Right lobe of liver (tissue), 6 donors: ENCODE measurements at regions not wholly inside any gene's neighbourhood (a gene's known extent, or its start where the extent isn't known, plus 50 kb on each side); places are given as distances from the start of the nearest gene placed in this dataset.

ENCODE experiments used
- ATAC-seq, 4 donors: fragments of 200-7000 bp; cut with Tn5 transposase; one replicate each; pipeline ENCODE4 v1.9.1; 2020; ENCODE audit warnings: mild to moderate bottlenecking in 4 of 4, moderate library complexity in 4 of 4
- DNase-seq, 3 donors: peaks; one replicate each; pipeline ENCODE4 v3.0.0-alpha.2; 2020
- H3K27ac ChIP-seq, 3 donors: fragments of 200-600 bp; one replicate each; pipeline ENCODE4 v1.8.0; 2022
- H3K27me3 ChIP-seq, 2 donors: fragments of 200-600 bp; one replicate each; pipeline ENCODE4 v1.8.0; 2022
- H3K36me3 ChIP-seq, 4 donors: fragments of 200-600 bp; sonication (generic) in 1 of 4; one replicate each; pipeline versions ENCODE4 v1.5.1 to v1.8.0; 2017 to 2022; ENCODE audit warnings: control low read depth in 1 of 4
- H3K4me1 ChIP-seq, 4 donors: fragments of 200-600 bp; sonication (generic) in 1 of 4; one replicate each; pipeline versions ENCODE4 v1.5.1 to v1.8.0; 2017 to 2022; ENCODE audit warnings: control low read depth in 1 of 4
- H3K4me3 ChIP-seq, 3 donors: fragments of 200-600 bp; one replicate each; pipeline ENCODE4 v1.8.0; 2022
- H3K9me3 ChIP-seq, 4 donors: fragments of 200-600 bp; sonication (generic) in 1 of 4; one replicate each; pipeline versions ENCODE4 v1.5.1 to v1.8.0; 2017 to 2022; ENCODE audit warnings: control low read depth in 1 of 4
- CTCF ChIP-seq, 4 donors: fragments of 200-600 bp in 3 of 4; fragments of 450-650 bp in 1 of 4; IDR thresholded peaks; one replicate each; pipeline versions ENCODE4 v1.5.1 to v1.8.0; 2016 to 2022; ENCODE audit warnings: antibody characterized with exemption in 4 of 4, mild to moderate bottlenecking in 2 of 4
- POLR2A ChIP-seq: fragments of 450-650 bp; IDR thresholded peaks from one replicate; pipeline ENCODE4 v1.6.1; 2017; ENCODE audit warnings: antibody characterized with exemption, mild to moderate bottlenecking
- WGBS: methylation state at CpG from one replicate; pipeline ENCODE4 v1.1.6; 2018; ENCODE audit warnings: low coverage, low lambda C conversion rate; ENCODE audit not compliant: insufficient coverage; ENCODE audit errors: missing lambda C conversion rate; 5-methylcytosine and 5-hydroxymethylcytosine counted together
- intact Hi-C, 2 donors: fragments of 100-400 bp; cut with DNase I; formaldehyde crosslinking; loops; one replicate each; pipeline versions ENCODE4 v1.11.2 to v1.14.1; 2022
- donor health status: DM: no; HTN: yes; CAD: no.
- donor health status: DM: no; HTN: no; CAD: no.
- donor health status: DM: no; HTN: no; CAD: no.
- donor health status: DM: no; HTN: yes; CAD: no.
- donor health status: DM: no; HTN: yes; CAD: no.

GRCh38 chr10:108836362-108836761 is 1086.9 kb downstream of the XPNPEP1 start:
- Histone ChIP-seq H3K4me1 (no peaks in the 10 kb centered on the region), H3K27ac (no peak overlapping the region), H3K27me3 (no peaks in the 10 kb centered on the region), H3K9me3 (no peaks in the 10 kb centered on the region), H3K36me3 (no peaks in the 10 kb centered on the region), H3K4me3 (no peak overlapping the region)
- ATAC-seq (no peak), DNase-seq (no peak)
- WGBS = 57% methylated on average over 5 of the region's 5 CpGs
- intact Hi-C loops = no loop called here
- no peak for TF ChIP-seq CTCF (IDR thresholded peaks at IDR 0.05)

GRCh38 chr10:108822026-108822425 is 1101.3 kb downstream of the XPNPEP1 start:
- Histone ChIP-seq H3K9me3 (no peaks in the 10 kb centered on the region), H3K4me1 (no peaks in the 10 kb centered on the region), H3K4me3 (no peak overlapping the region), H3K36me3 (no peaks in the 10 kb centered on the region), H3K27ac (no peak overlapping the region), H3K27me3 (no peaks in the 10 kb centered on the region)
- TF ChIP-seq CTCF (IDR thresholded peaks at IDR 0.05) (no peak), POLR2A (no peak)
- no peak for DNase-seq
- no peak for ATAC-seq
- intact Hi-C loops = no loop called here

- no peaks in the 10 kb centered on the region for H3K27me3 ChIP-seq
- no peak overlapping the region for H3K27ac ChIP-seq
- H3K9me3 ChIP-seq = no peaks in the 10 kb centered on the region
- DNase-seq (no peak), ATAC-seq (no peak)
- WGBS = 30% methylated on average over 1 of the region's 1 CpG
- no peak for TF ChIP-seq POLR2A
- no peak for TF ChIP-seq CTCF (IDR thresholded peaks at IDR 0.05)
- H3K4me1 ChIP-seq = no peaks in the 10 kb centered on the region
- intact Hi-C loops = no loop called here
- no peaks in the 10 kb centered on the region for H3K36me3 ChIP-seq
- H3K4me3 ChIP-seq = no peak overlapping the region
These were observed 1104.0 kb downstream of the XPNPEP1 start for GRCh38 chr10:108819302-108819701.

- ATAC-seq (no peak), DNase-seq (no peak)
- Histone ChIP-seq H3K4me3 (no peak overlapping the region), H3K4me1 (no peaks in the 10 kb centered on the region), H3K9me3 (no peaks in the 10 kb centered on the region), H3K27ac (no peak overlapping the region), H3K27me3 (no peaks in the 10 kb centered on the region), H3K36me3 (no peaks in the 10 kb centered on the region)
- WGBS = 73% methylated on average over 2 of the region's 2 CpGs
- intact Hi-C loops = no loop called here
- TF ChIP-seq CTCF (IDR thresholded peaks at IDR 0.05) = no peak
- no peak for TF ChIP-seq POLR2A
These were observed 1105.7 kb downstream of the XPNPEP1 start for GRCh38 chr10:108817584-108817983.

GRCh38 chr10:108817135-108817534 is 1106.2 kb downstream of the XPNPEP1 start:
- Histone ChIP-seq H3K27me3 (no peaks in the 10 kb centered on the region), H3K36me3 (no peaks in the 10 kb centered on the region), H3K27ac (no peak overlapping the region), H3K9me3 (no peaks in the 10 kb centered on the region), H3K4me3 (no peak overlapping the region), H3K4me1 (no peaks in the 10 kb centered on the region)
- ATAC-seq = no peak
- WGBS = 74% methylated on average over 3 of the region's 3 CpGs
- no peak for DNase-seq
- TF ChIP-seq CTCF (IDR thresholded peaks at IDR 0.05) = no peak
- TF ChIP-seq POLR2A = no peak
- intact Hi-C loops = no loop called here
